ENCODE measurements at regions not wholly inside any gene's neighbourhood (a gene's known extent, or its start where the extent isn't known, plus 50 kb on each side); places are given as distances from the start of the nearest gene placed in this dataset.

DNA sequence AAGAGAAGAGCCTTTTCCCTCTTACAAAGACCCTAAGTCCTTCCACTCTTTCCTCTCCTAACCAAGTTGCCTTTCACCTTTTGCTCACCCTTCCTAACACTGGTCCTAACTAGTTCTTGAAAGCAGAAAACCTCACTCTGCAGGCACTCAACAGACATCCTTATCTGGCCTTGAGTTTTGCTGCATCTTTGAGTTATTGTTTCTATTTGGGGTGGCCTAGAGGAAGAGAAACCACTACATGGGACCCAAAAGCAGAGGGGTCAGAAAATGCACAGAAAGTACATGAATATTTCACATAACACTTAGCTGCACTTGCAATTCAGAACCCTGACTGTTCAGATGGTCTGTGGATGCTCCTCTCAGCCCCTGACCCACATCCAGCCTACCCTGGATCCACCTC, 178.3 kb upstream of the SYT6 start:
- no peak for TF ChIP-seq POLR2A (IDR thresholded peaks at IDR 0.05)
- TF ChIP-seq, protein P1, sequence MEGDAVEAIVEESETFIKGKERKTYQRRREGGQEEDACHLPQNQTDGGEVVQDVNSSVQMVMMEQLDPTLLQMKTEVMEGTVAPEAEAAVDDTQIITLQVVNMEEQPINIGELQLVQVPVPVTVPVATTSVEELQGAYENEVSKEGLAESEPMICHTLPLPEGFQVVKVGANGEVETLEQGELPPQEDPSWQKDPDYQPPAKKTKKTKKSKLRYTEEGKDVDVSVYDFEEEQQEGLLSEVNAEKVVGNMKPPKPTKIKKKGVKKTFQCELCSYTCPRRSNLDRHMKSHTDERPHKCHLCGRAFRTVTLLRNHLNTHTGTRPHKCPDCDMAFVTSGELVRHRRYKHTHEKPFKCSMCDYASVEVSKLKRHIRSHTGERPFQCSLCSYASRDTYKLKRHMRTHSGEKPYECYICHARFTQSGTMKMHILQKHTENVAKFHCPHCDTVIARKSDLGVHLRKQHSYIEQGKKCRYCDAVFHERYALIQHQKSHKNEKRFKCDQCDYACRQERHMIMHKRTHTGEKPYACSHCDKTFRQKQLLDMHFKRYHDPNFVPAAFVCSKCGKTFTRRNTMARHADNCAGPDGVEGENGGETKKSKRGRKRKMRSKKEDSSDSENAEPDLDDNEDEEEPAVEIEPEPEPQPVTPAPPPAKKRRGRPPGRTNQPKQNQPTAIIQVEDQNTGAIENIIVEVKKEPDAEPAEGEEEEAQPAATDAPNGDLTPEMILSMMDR (IDR thresholded peaks at IDR 0.05), result no peak
- no peak for TF ChIP-seq POLR2AphosphoS5 (IDR thresholded peaks at IDR 0.05)
